ENCODE measurements at regions not wholly inside any gene's neighbourhood (a gene's known extent, or its start where the extent isn't known, plus 50 kb on each side); places are given as distances from the start of the nearest gene placed in this dataset.
"Not testable (repeated sequence)": the region's sequence is repeated elsewhere in the genome, so short reads cannot be mapped to it uniquely, and the experiment has no call there.

- H2AFZ ChIP-seq (ENCODE audit: low read depth, low read length); H3K27me3 ChIP-seq (ENCODE audit: control insufficient read depth in 1 of 2, insufficient read depth in 1 of 2, low read length in 2 of 2); H4K8ac ChIP-seq (ENCODE audit: low read length); H3K18ac ChIP-seq (ENCODE audit: low read depth in 1 of 2, low read length in 2 of 2); H3K36me3 ChIP-seq (ENCODE audit: control insufficient read depth in 1 of 2, insufficient read depth in 2 of 2, low read depth in 1 of 2, low read length in 2 of 2); H3K4me2 ChIP-seq (ENCODE audit: low read length, poor library complexity, severe bottlenecking); H2AK5ac ChIP-seq (ENCODE audit: low read length, severe bottlenecking); H4K91ac ChIP-seq (ENCODE audit: low read length); H2BK5ac ChIP-seq (ENCODE audit: low read depth, low read length, poor library complexity, severe bottlenecking); H3K4me1 ChIP-seq (ENCODE audit: control insufficient read depth, insufficient read depth, low read depth, low read length); H2BK15ac ChIP-seq (ENCODE audit: low read depth, poor library complexity, severe bottlenecking); H3K14ac ChIP-seq (ENCODE audit: low read length in 2 of 2); H3K4me3 ChIP-seq (ENCODE audit: insufficient read depth in 1 of 2, low read depth in 1 of 2, low read length in 2 of 2); H3K9ac ChIP-seq (ENCODE audit: low read length); H3K27ac ChIP-seq (ENCODE audit: low read length, poor library complexity, severe bottlenecking); H2BK120ac ChIP-seq (ENCODE audit: low read depth, low read length); H3K23ac ChIP-seq (ENCODE audit: low read length in 2 of 2); H3K4ac ChIP-seq (ENCODE audit: low read depth in 1 of 2, low read length in 2 of 2); H2BK12ac ChIP-seq (ENCODE audit: low read length in 2 of 2); H3K79me1 ChIP-seq (replicated peaks; ENCODE audit: low read length, poor library complexity, severe bottlenecking); DNase-seq; H3K9me3 ChIP-seq (ENCODE audit: control insufficient read depth, low read length): not testable (repeated sequence)
- no CpG with 5 or more reads among the region's 1 CpG for WGBS
Observed at GRCh38 chr2:131990751-131991150, 171.0 kb downstream of the ANKRD30BL start.

DNA sequence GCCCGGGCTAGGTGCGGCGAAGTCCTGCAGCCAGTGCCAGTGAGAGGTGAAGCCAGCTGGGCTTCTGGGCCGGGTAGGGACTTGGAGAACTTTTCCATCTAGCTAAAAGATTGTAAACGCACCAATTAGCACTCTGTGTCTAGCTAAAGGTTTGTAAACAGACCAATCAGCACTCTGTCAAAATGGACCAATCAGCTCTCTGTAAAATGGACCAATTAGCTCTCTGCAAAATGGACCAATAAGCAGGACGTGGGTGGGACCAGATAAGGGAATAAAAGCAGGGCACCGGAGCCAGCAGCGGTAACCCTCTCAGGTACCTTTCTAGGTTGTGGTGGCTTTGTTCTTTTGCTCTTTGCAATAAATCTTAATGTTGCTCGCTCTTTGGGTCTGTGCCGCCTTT lies 195.1 kb downstream of the ANKRD30BL start:
- not testable (repeated sequence) for H3K9me3 ChIP-seq (ENCODE audit: control insufficient read depth, low read length); H3K4ac ChIP-seq (ENCODE audit: low read depth in 1 of 2, low read length in 2 of 2); H3K36me3 ChIP-seq (ENCODE audit: control insufficient read depth in 1 of 2, insufficient read depth in 2 of 2, low read depth in 1 of 2, low read length in 2 of 2); H2AFZ ChIP-seq (ENCODE audit: low read depth, low read length); H3K23ac ChIP-seq (ENCODE audit: low read length in 2 of 2); H2AK5ac ChIP-seq (ENCODE audit: low read length, severe bottlenecking); H4K91ac ChIP-seq (ENCODE audit: low read length); H3K18ac ChIP-seq (ENCODE audit: low read depth in 1 of 2, low read length in 2 of 2); H2BK5ac ChIP-seq (ENCODE audit: low read depth, low read length, poor library complexity, severe bottlenecking); H3K27ac ChIP-seq (ENCODE audit: low read length, poor library complexity, severe bottlenecking); H4K8ac ChIP-seq (ENCODE audit: low read length); H3K14ac ChIP-seq (ENCODE audit: low read length in 2 of 2); H3K9ac ChIP-seq (ENCODE audit: low read length); H3K4me3 ChIP-seq (ENCODE audit: insufficient read depth in 1 of 2, low read depth in 1 of 2, low read length in 2 of 2); H3K4me2 ChIP-seq (ENCODE audit: low read length, poor library complexity, severe bottlenecking); H2BK12ac ChIP-seq (ENCODE audit: low read length in 2 of 2); H2BK120ac ChIP-seq (ENCODE audit: low read depth, low read length); H3K4me1 ChIP-seq (ENCODE audit: control insufficient read depth, insufficient read depth, low read depth, low read length); H3K79me1 ChIP-seq (replicated peaks; ENCODE audit: low read length, poor library complexity, severe bottlenecking); H2BK15ac ChIP-seq (ENCODE audit: low read depth, poor library complexity, severe bottlenecking); DNase-seq; H3K27me3 ChIP-seq (ENCODE audit: control insufficient read depth in 1 of 2, insufficient read depth in 1 of 2, low read length in 2 of 2)
- 78% methylated on average over 10 of the region's 10 CpGs for WGBS

DNA sequence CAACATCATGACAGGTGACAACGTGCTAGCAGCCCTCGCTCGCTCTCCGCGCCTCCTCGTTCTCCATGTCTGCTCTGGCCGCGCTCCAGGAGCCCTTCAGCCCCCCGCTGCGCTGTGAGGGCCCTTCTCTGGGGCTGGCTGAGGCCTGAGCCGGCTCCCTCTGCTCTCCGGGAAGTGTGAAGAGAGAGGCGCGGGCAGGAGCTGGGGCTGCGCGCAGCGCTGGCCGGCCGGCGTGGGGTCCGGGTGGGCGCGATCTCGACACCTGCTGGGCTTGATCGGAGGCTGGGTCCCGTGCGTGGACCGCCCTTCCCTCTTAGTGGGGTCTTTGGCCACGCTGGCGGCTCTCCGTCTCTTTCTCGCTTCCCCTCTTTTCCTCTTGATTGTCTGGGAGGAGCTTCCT lies 195.5 kb downstream of the ANKRD30BL start:
- Histone ChIP-seq H3K4ac (ENCODE audit: low read depth in 1 of 2, low read length in 2 of 2) (no peak overlapping the region), H3K9ac (ENCODE audit: low read length) (no peak overlapping the region), H4K91ac (ENCODE audit: low read length) (no peak overlapping the region), H3K18ac (ENCODE audit: low read depth in 1 of 2, low read length in 2 of 2) (no peak overlapping the region), H3K4me1 (ENCODE audit: control insufficient read depth, insufficient read depth, low read depth, low read length) (no peaks in the 10 kb centered on the region), H2AFZ (ENCODE audit: low read depth, low read length) (no peak overlapping the region), H3K4me2 (ENCODE audit: low read length, poor library complexity, severe bottlenecking) (no peak overlapping the region), H3K9me3 (ENCODE audit: control insufficient read depth, low read length) (no peaks in the 10 kb centered on the region), H3K79me1 (replicated peaks; ENCODE audit: low read length, poor library complexity, severe bottlenecking) (no peaks in the 10 kb centered on the region), H2BK5ac (ENCODE audit: low read depth, low read length, poor library complexity, severe bottlenecking) (no peak overlapping the region), H2AK5ac (ENCODE audit: low read length, severe bottlenecking) (no peak overlapping the region), H3K14ac (ENCODE audit: low read length in 2 of 2) (no peak overlapping the region), H3K23ac (ENCODE audit: low read length in 2 of 2) (no peak overlapping the region), H4K8ac (ENCODE audit: low read length) (no peak overlapping the region), H3K36me3 (ENCODE audit: control insufficient read depth in 1 of 2, insufficient read depth in 2 of 2, low read depth in 1 of 2, low read length in 2 of 2) (no peaks in the 10 kb centered on the region), H2BK12ac (ENCODE audit: low read length in 2 of 2) (no peak overlapping the region), H3K4me3 (ENCODE audit: insufficient read depth in 1 of 2, low read depth in 1 of 2, low read length in 2 of 2) (no peak overlapping the region), H3K27me3 (ENCODE audit: control insufficient read depth in 1 of 2, insufficient read depth in 1 of 2, low read length in 2 of 2) (no peaks in the 10 kb centered on the region), H3K27ac (ENCODE audit: low read length, poor library complexity, severe bottlenecking) (no peak overlapping the region), H2BK15ac (ENCODE audit: low read depth, poor library complexity, severe bottlenecking) (no peak overlapping the region), H2BK120ac (ENCODE audit: low read depth, low read length) (no peak overlapping the region)
- WGBS, result 94% methylated on average over 32 of the region's 32 CpGs
- no peak for DNase-seq

DNA sequence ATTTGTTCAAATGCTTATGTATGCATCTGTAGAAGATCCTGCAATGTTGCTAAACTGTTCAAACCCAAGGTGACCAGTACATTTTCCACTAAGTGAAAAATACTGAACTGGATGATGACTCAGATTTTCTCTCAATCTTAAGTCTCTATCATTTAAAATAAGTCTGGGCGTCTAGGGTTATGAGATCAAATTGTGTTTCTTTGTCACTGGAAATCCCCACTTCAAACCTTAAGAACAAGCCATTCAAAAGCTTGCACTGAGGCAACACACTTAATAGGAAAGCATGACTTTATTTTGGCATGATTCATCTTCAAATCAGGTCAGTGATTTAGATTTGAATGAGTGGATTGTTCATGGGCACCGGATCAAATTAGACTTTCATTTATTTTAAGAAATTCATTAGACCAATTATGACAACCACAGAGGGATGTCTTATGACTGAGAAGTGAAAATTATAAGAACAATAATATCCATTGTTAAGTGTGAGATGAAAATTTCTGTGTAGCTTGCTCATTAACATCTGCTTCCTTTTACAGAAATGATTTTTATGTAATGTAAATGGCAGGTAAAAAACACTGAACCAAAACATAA lies 203.6 kb downstream of the ANKRD30BL start:
- not testable (repeated sequence) for H3K14ac ChIP-seq (ENCODE audit: low read length in 2 of 2); DNase-seq; H3K4ac ChIP-seq (ENCODE audit: low read depth in 1 of 2, low read length in 2 of 2); H2BK12ac ChIP-seq (ENCODE audit: low read length in 2 of 2); H3K4me2 ChIP-seq (ENCODE audit: low read length, poor library complexity, severe bottlenecking); H3K79me1 ChIP-seq (replicated peaks; ENCODE audit: low read length, poor library complexity, severe bottlenecking); H2AFZ ChIP-seq (ENCODE audit: low read depth, low read length); H3K27me3 ChIP-seq (ENCODE audit: control insufficient read depth in 1 of 2, insufficient read depth in 1 of 2, low read length in 2 of 2); H2AK5ac ChIP-seq (ENCODE audit: low read length, severe bottlenecking); H2BK15ac ChIP-seq (ENCODE audit: low read depth, poor library complexity, severe bottlenecking); H3K36me3 ChIP-seq (ENCODE audit: control insufficient read depth in 1 of 2, insufficient read depth in 2 of 2, low read depth in 1 of 2, low read length in 2 of 2); H3K4me3 ChIP-seq (ENCODE audit: insufficient read depth in 1 of 2, low read depth in 1 of 2, low read length in 2 of 2); H2BK5ac ChIP-seq (ENCODE audit: low read depth, low read length, poor library complexity, severe bottlenecking); H3K4me1 ChIP-seq (ENCODE audit: control insufficient read depth, insufficient read depth, low read depth, low read length); H3K9ac ChIP-seq (ENCODE audit: low read length); H2BK120ac ChIP-seq (ENCODE audit: low read depth, low read length); H3K23ac ChIP-seq (ENCODE audit: low read length in 2 of 2); H3K27ac ChIP-seq (ENCODE audit: low read length, poor library complexity, severe bottlenecking); H4K8ac ChIP-seq (ENCODE audit: low read length); H3K18ac ChIP-seq (ENCODE audit: low read depth in 1 of 2, low read length in 2 of 2); H3K9me3 ChIP-seq (ENCODE audit: control insufficient read depth, low read length); H4K91ac ChIP-seq (ENCODE audit: low read length)
- WGBS, result 100% methylated on average over 1 of the region's 2 CpGs
